ENCODE measurements at regions not wholly inside any gene's neighbourhood (a gene's known extent, or its start where the extent isn't known, plus 50 kb on each side); places are given as distances from the start of the nearest gene placed in this dataset.

DNA sequence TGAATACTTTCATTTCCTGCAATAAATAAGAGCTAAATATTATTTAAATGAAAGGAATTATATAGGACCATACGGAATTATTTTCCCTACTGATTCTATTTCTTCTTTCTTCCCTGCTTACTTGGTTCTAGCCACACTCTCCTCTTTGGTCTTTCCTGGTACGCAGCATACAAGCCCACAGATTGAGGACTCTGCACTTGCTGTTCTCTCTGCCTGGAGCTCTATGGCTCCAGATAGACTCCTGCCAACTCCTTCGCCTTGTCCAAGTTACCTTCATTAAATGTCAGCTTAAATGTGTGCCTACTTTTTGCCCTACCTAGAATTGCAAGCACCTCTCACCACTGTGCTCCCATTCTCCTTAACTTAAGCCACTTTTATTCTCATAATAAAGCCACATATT is 203.4 kb downstream of the MDFIC start:
- Histone ChIP-seq H3K27me3 (no peaks in the 10 kb centered on the region), H3K9me3 (no peaks in the 10 kb centered on the region), H3K4me3 (no peak overlapping the region), H3K27ac (no peak overlapping the region), H3K36me3 (no peaks in the 10 kb centered on the region), H3K4me1 (peaks cover 0 to 19% (median 6%) of the 10 kb centered on the region in 12 donors)
- intact Hi-C loops (cut with DNase I), result no loop called here
- 64 to 73% (median 67%) methylated on average over 3 of the region's 3 CpGs for whole genome bisulfite sequencing, 4 donors
- DNase-seq (peak in 1 of 5 donors; percentile 26), ATAC-seq (peak in 3 of 4 donors; percentile 55 to 83 (median 83))
- no peak for TF ChIP-seq POLR2A (IDR thresholded peaks at IDR 0.05)
- TF ChIP-seq CTCF (IDR thresholded peaks at IDR 0.05), result no peak

DNA sequence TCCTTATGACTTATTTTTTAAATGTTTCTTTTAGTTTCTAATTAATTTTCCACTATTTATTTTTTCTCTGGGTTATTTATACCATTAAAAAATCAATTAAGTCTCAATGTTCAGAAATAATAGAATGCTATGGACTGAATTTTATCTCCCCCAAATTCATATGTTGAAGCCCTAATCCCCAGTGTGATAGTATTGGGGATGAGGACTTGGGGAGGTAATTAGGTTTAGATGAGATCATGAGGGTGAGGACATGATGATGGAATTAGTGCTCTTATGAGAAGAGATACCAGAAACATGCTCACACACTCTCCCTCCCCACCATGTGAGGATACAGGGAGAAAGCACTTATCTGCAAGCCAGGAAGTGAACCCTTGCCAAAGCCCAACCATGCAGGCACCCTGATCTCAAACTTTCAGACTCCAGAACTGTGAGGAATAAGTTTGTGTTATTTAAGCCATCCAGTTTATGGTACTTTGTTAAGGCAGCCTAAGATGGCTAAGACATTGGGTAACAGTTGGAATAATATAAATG is 202.6 kb downstream of the MDFIC start:
- intact Hi-C loops (cut with DNase I), result no loop called here
- Histone ChIP-seq H3K27ac (peak overlapping the region in 1 of 12 donors; percentile 24), H3K4me1 (peaks cover 0 to 19% (median 6%) of the 10 kb centered on the region in 12 donors), H3K4me3 (no peak overlapping the region), H3K9me3 (no peaks in the 10 kb centered on the region), H3K27me3 (no peaks in the 10 kb centered on the region), H3K36me3 (no peaks in the 10 kb centered on the region)
- ATAC-seq (peak in 3 of 4 donors; percentile 53 to 90 (median 72)), DNase-seq (peak in 4 of 5 donors; percentile 26 to 46 (median 26))
- TF ChIP-seq CTCF (IDR thresholded peaks at IDR 0.05) (no peak), POLR2A (IDR thresholded peaks at IDR 0.05) (no peak)

- ATAC-seq, result no peak
- Histone ChIP-seq H3K4me1 (peaks cover 0 to 19% (median 6%) of the 10 kb centered on the region in 12 donors), H3K9me3 (no peaks in the 10 kb centered on the region), H3K4me3 (no peak overlapping the region), H3K27me3 (no peaks in the 10 kb centered on the region), H3K27ac (peak overlapping the region in 1 of 12 donors; percentile 4), H3K36me3 (no peaks in the 10 kb centered on the region)
- no peak for DNase-seq
- intact Hi-C loops (cut with DNase I), result no loop called here
- WGBS, 4 donors, result 87 to 90% (median 89%) methylated on average over 2 of the region's 2 CpGs
- no peak for TF ChIP-seq POLR2A (IDR thresholded peaks at IDR 0.05)
- no peak for TF ChIP-seq CTCF (IDR thresholded peaks at IDR 0.05)
Observed at GRCh38 chr7:115123441-115123840, 201.5 kb downstream of the MDFIC start.

DNA sequence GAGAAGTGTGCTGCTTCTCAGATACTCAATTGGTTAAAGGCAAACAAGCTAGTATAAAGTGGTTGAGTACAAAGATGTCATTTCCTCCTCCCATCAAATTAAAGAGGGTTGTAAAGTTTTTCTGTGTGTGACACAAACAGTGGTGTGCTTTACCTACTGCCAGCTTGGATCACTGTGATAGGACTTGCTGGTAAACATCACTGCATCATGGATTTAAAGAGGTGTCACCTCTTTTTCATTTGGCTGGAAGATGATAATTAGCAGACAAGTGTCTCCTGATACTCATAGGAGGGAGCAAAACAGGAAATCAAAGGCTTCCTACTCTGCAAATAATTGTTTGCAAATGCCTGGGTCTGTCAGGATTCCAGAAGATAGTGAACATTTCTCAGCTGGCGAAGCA is 200.5 kb downstream of the MDFIC start:
- DNase-seq (no peak), ATAC-seq (no peak)
- no peaks in the 10 kb centered on the region for H3K9me3 ChIP-seq
- TF ChIP-seq POLR2A (IDR thresholded peaks at IDR 0.05), result no peak
- TF ChIP-seq CTCF (IDR thresholded peaks at IDR 0.05), result no peak
- H3K27ac ChIP-seq, result peak overlapping the region in 3 of 12 donors; percentile 2 to 22 (median 4)
- 19 to 32% (median 28%) methylated on average over 1 of the region's 1 CpG for WGBS, 4 donors
- H3K4me1 ChIP-seq, result peaks cover 0 to 19% (median 6%) of the 10 kb centered on the region in 12 donors
- H3K4me3 ChIP-seq, result no peak overlapping the region
- H3K36me3 ChIP-seq, result no peaks in the 10 kb centered on the region
- intact Hi-C loops (cut with DNase I), result no loop called here
- H3K27me3 ChIP-seq, result no peaks in the 10 kb centered on the region

Data from heart left ventricle (tissue), 16 donors.